HCT116 (cell line): ENCODE measurements at regions not wholly inside any gene's neighbourhood (a gene's known extent, or its start where the extent isn't known, plus 50 kb on each side); places are given as distances from the start of the nearest gene placed in this dataset.

ENCODE experiments used
- ATAC-seq: fragments of 200-7000 bp; cut with Tn5 transposase; 2 replicates; pipeline ENCODE4 v1.9.1; 2020; ENCODE audit warnings: mild to moderate bottlenecking, moderate library complexity
- BruUV-seq: library from RNA; stranded (reverse); fragments of 400-500 nt; replicated peaks from 2 replicates; lab custom pipeline; 2021; lab: Mats Ljungman, UMichigan
- CTCF ChIA-PET: fragments of 300-600 bp; sonication (Branson Sonifier 250); formaldehyde crosslinking; loops from one replicate; lab custom pipeline; 2021; ENCODE audit warnings: antibody characterized with exemption; lab: Charles Lee
- POLR2A ChIA-PET: fragments of 300-600, 350-600 bp; sonication (Branson Sonifier 250); formaldehyde crosslinking; loops from one replicate; lab custom pipeline; 2021; ENCODE audit warnings: antibody characterized with exemption; lab: Charles Lee
- RAD21 ChIA-PET, 2 experiments: fragments of 300-600 bp; sonication (Branson Sonifier 250); formaldehyde crosslinking; loops; one replicate each; lab custom pipeline; 2023; ENCODE audit warnings: low total read pairs in 2 of 2; ENCODE audit not compliant: uncharacterized antibody in 2 of 2, unreplicated experiment in 2 of 2, low non-redundant PET in 1 of 2; lab: Charles Lee
- DNase-seq: peaks from one replicate; pipeline ENCODE4 v3.0.0-alpha.2; 2010; ENCODE audit warnings: low read depth, low spot score
- H2AFZ ChIP-seq: fragments of 200-600 bp; shearing (Covaris generic), sonication (generic); 2 replicates; pipeline ENCODE4 v1.6.1; 2017; ENCODE audit warnings: low read depth, mixed run types, mixed read lengths, antibody characterized with exemption, low read length; ENCODE audit not compliant: poor library complexity, severe bottlenecking
- H3K27ac ChIP-seq: 2 replicates; pipeline ENCODE4 v1.5.1; 2012; ENCODE audit warnings: low read depth, low read length
- H3K27me3 ChIP-seq: fragments of 200-600 bp; sonication (generic); 2 replicates; pipeline ENCODE4 v1.6.1; 2016; ENCODE audit warnings: mixed run types, low read length, mixed read lengths; ENCODE audit not compliant: insufficient read depth
- H3K36me3 ChIP-seq, 2 experiments: fragments of 200-500 bp in 1 of 2; fragments of 200-600 bp in 1 of 2; sonication (Bioruptor generic) in 1 of 2; sonication (generic) in 1 of 2; 2 replicates each; pipeline versions ENCODE4 v1.5.1 to v1.6.1; 2014 to 2016; ENCODE audit warnings: low read length in 2 of 2, inconsistent platforms in 1 of 2, mixed read lengths in 1 of 2, mixed run types in 1 of 2; ENCODE audit not compliant: insufficient read depth in 2 of 2, control insufficient read depth in 1 of 2
- H3K4me1 ChIP-seq, 2 experiments: fragments of 200-600 bp in 1 of 2; sonication (generic) in 1 of 2; 2 replicates each; pipeline versions ENCODE4 v1.5.1 to v1.6.1; 2012 to 2017; ENCODE audit warnings: low read length in 2 of 2, inconsistent platforms in 1 of 2, mild to moderate bottlenecking in 1 of 2, mixed read lengths in 1 of 2, mixed run types in 1 of 2, moderate library complexity in 1 of 2; ENCODE audit not compliant: insufficient read depth in 2 of 2, control insufficient read depth in 1 of 2
- H3K4me2 ChIP-seq: fragments of 200-600 bp; sonication (generic); 2 replicates; pipeline ENCODE4 v1.6.1; 2017; ENCODE audit warnings: mixed run types, low read length, mixed read lengths
- H3K4me3 ChIP-seq, 2 experiments: fragments of 200-600 bp in 1 of 2; sonication (generic) in 1 of 2; replicated peaks in 1 of 2; 2 replicates each; pipeline ENCODE4 v1.5.1; 2011 to 2016; ENCODE audit warnings: low read length in 2 of 2, control low read depth in 1 of 2, low read depth in 1 of 2, mild to moderate bottlenecking in 1 of 2, mixed read lengths in 1 of 2, mixed run types in 1 of 2
- H3K79me2 ChIP-seq: fragments of 200-600 bp; sonication (generic); 2 replicates; pipeline ENCODE4 v1.6.1; 2017; ENCODE audit warnings: mild to moderate bottlenecking, mixed run types, low read length, moderate library complexity, mixed read lengths; ENCODE audit not compliant: insufficient read depth
- H3K9ac ChIP-seq: fragments of 200-600 bp; sonication (generic); 2 replicates; pipeline ENCODE4 v1.6.1; 2016; ENCODE audit warnings: low read length, mixed read lengths
- H3K9me2 ChIP-seq: fragments of 200-600 bp; sonication (generic), shearing (Covaris generic); 2 replicates; pipeline ENCODE4 v1.6.1; 2017; ENCODE audit warnings: mixed run types, mild to moderate bottlenecking, moderate library complexity; ENCODE audit not compliant: insufficient read depth
- H3K9me3 ChIP-seq, 2 experiments: fragments of 200-500 bp in 1 of 2; fragments of 200-600 bp in 1 of 2; sonication (Bioruptor generic) in 1 of 2; sonication (generic) in 1 of 2; 2 replicates each; pipeline ENCODE4 v1.6.1; 2014 to 2017; ENCODE audit warnings: low read length in 2 of 2, mixed read lengths in 2 of 2, inconsistent platforms in 1 of 2, low read depth in 1 of 2, mild to moderate bottlenecking in 1 of 2, mixed run types in 1 of 2, moderate library complexity in 1 of 2; ENCODE audit not compliant: control insufficient read depth in 1 of 2, insufficient read depth in 1 of 2
- H4K20me1 ChIP-seq: fragments of 200-600 bp; sonication (generic), shearing (Covaris generic); 2 replicates; pipeline ENCODE4 v1.6.1; 2017; ENCODE audit warnings: mixed run types, mild to moderate bottlenecking, moderate library complexity; ENCODE audit not compliant: insufficient read depth
- EZH2 ChIP-seq: fragments of 200-600 bp; sonication (generic); IDR thresholded peaks from 2 replicates; pipeline ENCODE4 v1.6.1; 2017; ENCODE audit warnings: antibody characterized with exemption, mixed run types
- FOSL1 ChIP-seq: IDR thresholded peaks from 2 replicates; pipeline ENCODE4 v1.6.1; 2012; ENCODE audit warnings: low read depth
- POLR2AphosphoS5 ChIP-seq: IDR thresholded peaks from 2 replicates; pipeline ENCODE4 v1.6.1; 2011; ENCODE audit warnings: mild to moderate bottlenecking, low read depth, low read length, moderate library complexity
- SIN3A ChIP-seq: IDR thresholded peaks from 2 replicates; pipeline ENCODE4 v1.6.1; 2012; ENCODE audit warnings: low read depth
- SP1 ChIP-seq: IDR thresholded peaks from 2 replicates; pipeline ENCODE4 v1.6.1; 2012; ENCODE audit warnings: low read depth
- ZFX ChIP-seq: fragments of 450-650 bp; IDR thresholded peaks from 2 replicates; pipeline ENCODE4 v1.6.1; 2017
- ZNF274 ChIP-seq: fragments of 200-500 bp; sonication (Bioruptor generic); IDR thresholded peaks from 2 replicates; pipeline ENCODE4 v1.6.1; 2014; ENCODE audit warnings: mild to moderate bottlenecking, low read depth, low read length, inconsistent platforms
- intact Hi-C: fragments of 100-400 bp; cut with micrococcal nuclease; formaldehyde crosslinking; loops from 2 replicates; pipeline ENCODE4 v1.10.0; 2022

- no TSS peak for BruUV-seq
- RAD21 ChIA-PET = no interaction called here
- Histone ChIP-seq H3K4me3 (no peak overlapping the region), H3K9me3 (no peaks in the 10 kb centered on the region), H3K36me3 (no peaks in the 10 kb centered on the region), H2AFZ (no peak overlapping the region), H3K27me3 (no peaks in the 10 kb centered on the region), H3K27ac (no peak overlapping the region), H4K20me1 (no peaks in the 10 kb centered on the region), H3K4me1 (no peaks in the 10 kb centered on the region), H3K79me2 (no peaks in the 10 kb centered on the region), H3K9ac (no peak overlapping the region), H3K9me2 (no peaks in the 10 kb centered on the region), H3K4me2 (no peak overlapping the region)
- CTCF ChIA-PET = interaction anchor here (1.8 kb wide), 1 partner anchor 12 kb away, joined by 7 read pairs; no protein-coding TSS in a partner anchor
- TF ChIP-seq EZH2 (no peak), ZFX (no peak), SP1 (no peak), ZNF274 (no peak)
- ATAC-seq (no peak), DNase-seq (no peak)
- POLR2A ChIA-PET = no interaction called here
- intact Hi-C loops = no loop called here
Measured at GRCh38 chr2:161075701-161076100, 84.5 kb upstream of the TANK start.

DNA sequence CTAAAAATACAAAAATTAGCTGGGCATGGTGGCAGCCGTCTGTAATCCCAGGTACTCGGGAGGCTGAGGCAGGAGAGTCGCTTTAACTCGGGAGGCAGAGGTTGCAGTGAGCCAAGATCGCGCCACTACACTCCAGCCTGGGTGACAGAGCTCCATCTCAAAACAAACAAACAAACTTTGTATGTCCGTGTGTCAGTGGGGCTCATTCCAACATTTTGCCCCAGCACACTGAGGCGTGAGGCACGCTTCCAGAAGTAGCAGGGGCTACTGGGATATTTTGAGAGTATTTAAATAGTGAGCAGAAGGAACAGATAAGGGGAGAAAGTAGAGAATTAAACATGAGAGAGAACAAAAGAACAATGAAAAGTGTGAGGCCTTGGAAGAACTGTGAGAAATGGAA, 83.3 kb upstream of the TANK start:
- Histone ChIP-seq H3K4me1 (no peaks in the 10 kb centered on the region), H4K20me1 (no peaks in the 10 kb centered on the region), H3K4me3 (no peak overlapping the region), H2AFZ (peak overlapping the region; percentile 43), H3K27ac (no peak overlapping the region), H3K4me2 (no peak overlapping the region), H3K27me3 (no peaks in the 10 kb centered on the region), H3K9me2 (no peaks in the 10 kb centered on the region), H3K36me3 (no peaks in the 10 kb centered on the region), H3K9ac (no peak overlapping the region), H3K79me2 (no peaks in the 10 kb centered on the region), H3K9me3 (no peaks in the 10 kb centered on the region)
- DNase-seq (no peak), ATAC-seq (no peak)
- POLR2A ChIA-PET = no interaction called here
- TF ChIP-seq FOSL1 = no peak
- TF ChIP-seq POLR2AphosphoS5 = no peak
- no peak for TF ChIP-seq EZH2
- no peak for TF ChIP-seq SIN3A
- BruUV-seq = no TSS peak
- RAD21 ChIA-PET = no interaction called here
- CTCF ChIA-PET = no interaction called here
- intact Hi-C loops = no loop called here
